H1 (cell line): ENCODE measurements at regions not wholly inside any gene's neighbourhood (a gene's known extent, or its start where the extent isn't known, plus 50 kb on each side); places are given as distances from the start of the nearest gene placed in this dataset.

ENCODE experiments used
- CTCF ChIA-PET: fragments of 300-600 bp; sonication (Branson Sonifier 250); formaldehyde crosslinking; loops from one replicate; lab custom pipeline; 2021; ENCODE audit not compliant: partially characterized antibody; lab: Charles Lee
- POLR2A ChIA-PET: fragments of 300-600 bp; sonication (Branson Sonifier 250); formaldehyde crosslinking; loops from one replicate; lab custom pipeline; 2021; ENCODE audit warnings: inconsistent platforms; ENCODE audit not compliant: partially characterized antibody; lab: Charles Lee
- DNase-seq, 2 experiments: peaks; one replicate each; pipeline versions ENCODE4 v3.0.0 to v3.0.0-alpha.2; 2010 to 2022; ENCODE audit warnings: low spot score in 2 of 2, low read depth in 1 of 2, mixed read lengths in 1 of 2
- FAIRE-seq: peaks from 2 replicates; lab custom pipeline; 2011; peaks lifted over from hg19 to GRCh38; lab: Jason Lieb, UNC
- H2AFZ ChIP-seq: 2 replicates; pipeline ENCODE4 v1.8.1; 2012; ENCODE audit warnings: low read length, inconsistent platforms
- H2AK5ac ChIP-seq: 2 replicates; pipeline ENCODE4 v1.6.1; 2013; ENCODE audit warnings: low read depth, low read length
- H2BK120ac ChIP-seq: replicated peaks from 2 replicates; pipeline ENCODE3; 2013; ENCODE audit warnings: low read depth, low read length, inconsistent platforms
- H2BK12ac ChIP-seq: 2 replicates; pipeline ENCODE4 v1.6.1; 2013; ENCODE audit warnings: low read depth, low read length
- H2BK15ac ChIP-seq: 2 replicates; pipeline ENCODE4 v1.6.1; 2013; ENCODE audit warnings: low read length
- H2BK20ac ChIP-seq: 2 replicates; pipeline ENCODE4 v1.6.1; 2013; ENCODE audit warnings: low read length
- H2BK5ac ChIP-seq: 2 replicates; pipeline ENCODE4 v1.6.1; 2013; ENCODE audit warnings: low read depth, low read length
- H3K14ac ChIP-seq: 2 replicates; pipeline ENCODE4 v1.6.1; 2013; ENCODE audit warnings: inconsistent platforms; ENCODE audit not compliant: insufficient read length
- H3K18ac ChIP-seq: 2 replicates; pipeline ENCODE4 v1.6.1; 2013; ENCODE audit warnings: low read length; ENCODE audit errors: extremely low read depth
- H3K23ac ChIP-seq: 2 replicates; pipeline ENCODE4 v1.6.1; 2013; ENCODE audit warnings: inconsistent platforms; ENCODE audit not compliant: insufficient read length
- H3K23me2 ChIP-seq: 2 replicates; pipeline ENCODE4 v1.6.1; 2013; ENCODE audit warnings: low read depth, low read length
- H3K27ac ChIP-seq: 2 replicates; pipeline ENCODE4 v1.6.1; 2011; ENCODE audit warnings: low read depth, low read length, inconsistent platforms
- H3K27me3 ChIP-seq, 4 experiments: replicated peaks in 1 of 4; 1 replicate in 1 of 4; 2 replicates in 3 of 4; pipeline versions ENCODE4 v1.6.1 to v1.8.1; 2011 to 2013; ENCODE audit warnings: low read length in 3 of 4, mild to moderate bottlenecking in 3 of 4, inconsistent platforms in 2 of 4, mixed read lengths in 2 of 4, moderate library complexity in 1 of 4; ENCODE audit not compliant: control insufficient read depth in 3 of 4, insufficient read depth in 3 of 4; ENCODE audit errors: extremely low read depth in 1 of 4
- H3K36me3 ChIP-seq, 4 experiments: 2 replicates each; pipeline versions ENCODE4 v1.6.1 to v1.8.1; 2011 to 2013; ENCODE audit warnings: mild to moderate bottlenecking in 4 of 4, low read length in 3 of 4, moderate library complexity in 2 of 4, control low read depth in 1 of 4, inconsistent platforms in 1 of 4; ENCODE audit not compliant: insufficient read depth in 4 of 4, control insufficient read depth in 2 of 4
- H3K4ac ChIP-seq: replicated peaks from 2 replicates; pipeline ENCODE3; 2013; ENCODE audit warnings: low read length, low read depth, mixed read lengths, inconsistent platforms; ENCODE audit not compliant: insufficient read length
- H3K4me1 ChIP-seq, 4 experiments: replicated peaks in 1 of 4; 1 replicate in 1 of 4; 2 replicates in 3 of 4; pipeline versions ENCODE4 v1.6.1 to v1.8.1; 2011 to 2013; ENCODE audit warnings: low read length in 3 of 4, inconsistent platforms in 2 of 4, mixed read lengths in 1 of 4; ENCODE audit not compliant: insufficient read depth in 4 of 4, control insufficient read depth in 3 of 4
- H3K4me2 ChIP-seq, 2 experiments: 2 replicates each; pipeline versions ENCODE4 v1.6.1 to v1.8.1; 2011 to 2013; ENCODE audit warnings: low read depth in 2 of 2, low read length in 2 of 2, control low read depth in 1 of 2, inconsistent platforms in 1 of 2, mild to moderate bottlenecking in 1 of 2; ENCODE audit not compliant: insufficient read depth in 1 of 2
- H3K4me3 ChIP-seq, 4 experiments: fragments of 200-600, 300-600 bp in 1 of 4; sonication (generic), shearing (Covaris generic), sonication (Bioruptor Twin) in 1 of 4; 2 replicates each; pipeline versions ENCODE4 v1.5.1 to v1.8.1; 2011 to 2016; ENCODE audit warnings: low read length in 4 of 4, low read depth in 3 of 4, control low read depth in 2 of 4, inconsistent platforms in 2 of 4, mild to moderate bottlenecking in 2 of 4, mixed read lengths in 1 of 4, moderate library complexity in 1 of 4; ENCODE audit not compliant: insufficient read depth in 2 of 4; ENCODE audit errors: extremely low read depth in 1 of 4
- H3K56ac ChIP-seq: replicated peaks from 2 replicates; pipeline ENCODE3; 2013; ENCODE audit warnings: low read depth, mild to moderate bottlenecking, mixed read lengths, low read length, inconsistent platforms; ENCODE audit not compliant: insufficient read length
- H3K79me1 ChIP-seq: 2 replicates; pipeline ENCODE4 v1.6.1; 2013; ENCODE audit warnings: low read depth, low read length, control low read depth
- H3K79me2 ChIP-seq, 2 experiments: 2 replicates each; pipeline versions ENCODE4 v1.6.1 to v1.8.1; 2012 to 2013; ENCODE audit warnings: low read length in 2 of 2, mild to moderate bottlenecking in 2 of 2, inconsistent platforms in 1 of 2; ENCODE audit not compliant: insufficient read depth in 2 of 2, control insufficient read depth in 1 of 2
- H3K9ac ChIP-seq, 4 experiments: replicated peaks in 1 of 4; 1 replicate in 1 of 4; 2 replicates in 3 of 4; pipeline versions ENCODE4 v1.6.1 to v1.8.1; 2011 to 2013; ENCODE audit warnings: low read depth in 3 of 4, low read length in 3 of 4, control low read depth in 2 of 4, mild to moderate bottlenecking in 2 of 4, moderate library complexity in 2 of 4, inconsistent platforms in 1 of 4; ENCODE audit errors: extremely low read depth in 1 of 4
- H3K9me3 ChIP-seq, 2 experiments: 2 replicates each; pipeline versions ENCODE4 v1.6.1 to v1.8.1; 2012 to 2013; ENCODE audit warnings: mild to moderate bottlenecking in 2 of 2, moderate library complexity in 2 of 2, control low read depth in 1 of 2, inconsistent platforms in 1 of 2, low read depth in 1 of 2, low read length in 1 of 2, mixed read lengths in 1 of 2; ENCODE audit not compliant: insufficient read depth in 2 of 2
- H4K20me1 ChIP-seq, 2 experiments: replicated peaks in 1 of 2; 2 replicates each; pipeline versions ENCODE3 to v1.8.1; 2011 to 2013; ENCODE audit warnings: inconsistent platforms in 2 of 2, low read length in 2 of 2, mild to moderate bottlenecking in 1 of 2; ENCODE audit not compliant: insufficient read depth in 2 of 2, control insufficient read depth in 1 of 2
- H4K5ac ChIP-seq: 2 replicates; pipeline ENCODE4 v1.6.1; 2013; ENCODE audit warnings: low read length, low read depth, mixed read lengths, inconsistent platforms; ENCODE audit not compliant: insufficient read length
- H4K8ac ChIP-seq: 2 replicates; pipeline ENCODE4 v1.8.0; 2013; ENCODE audit warnings: mild to moderate bottlenecking, moderate library complexity, low read length, inconsistent platforms; ENCODE audit not compliant: insufficient read depth; ENCODE audit errors: extremely low read depth
- H4K91ac ChIP-seq: replicated peaks from 2 replicates; pipeline ENCODE3; 2013; ENCODE audit warnings: low read length, mixed read lengths, inconsistent platforms; ENCODE audit not compliant: insufficient read length
- SP1 ChIP-seq: IDR thresholded peaks from 2 replicates; pipeline ENCODE4 v1.6.1; 2011; ENCODE audit warnings: low read depth, low read length
- ZNF274 ChIP-seq: IDR thresholded peaks from 2 replicates; pipeline ENCODE4 v1.7.0; 2012; ENCODE audit warnings: low read length, borderline replicate concordance; ENCODE audit errors: extremely low read depth
- WGBS, 2 experiments: shearing (Covaris generic) in 1 of 2; methylation state at CpG; one replicate each; pipeline versions ENCODE4 v1.1.6 to v1.1.7; 2013 to 2015; ENCODE audit warnings: low lambda C conversion rate in 2 of 2, mixed read lengths in 2 of 2, inconsistent platforms in 1 of 2, low coverage in 1 of 2, missing lambda C conversion rate in 1 of 2; ENCODE audit not compliant: insufficient replicate concordance in 2 of 2, insufficient coverage in 1 of 2, insufficient read length in 1 of 2; ENCODE audit errors: extremely low coverage in 1 of 2, missing lambda C conversion rate in 1 of 2; 5-methylcytosine and 5-hydroxymethylcytosine counted together

DNA sequence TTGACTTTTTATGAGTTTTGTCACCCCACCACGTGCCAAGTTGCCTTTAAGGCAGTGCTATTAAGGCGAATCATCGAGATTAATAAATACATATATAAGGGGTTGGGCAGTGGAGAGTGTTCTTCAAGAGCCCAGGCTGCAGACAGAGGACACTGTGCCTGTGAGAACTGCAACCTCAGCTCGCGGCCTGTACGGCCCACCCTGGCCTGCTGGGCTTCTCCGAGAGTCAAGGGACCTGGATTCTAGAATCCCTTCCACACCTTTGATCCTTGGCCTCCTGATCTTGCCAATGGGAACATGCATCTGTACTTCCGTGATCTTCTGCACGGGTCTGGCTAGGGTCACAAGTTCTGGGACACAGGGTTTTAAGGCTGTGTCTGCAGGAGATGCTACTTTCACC, 54.5 kb downstream of the IRX5 start:
- Histone ChIP-seq H3K4me2 (no peak overlapping the region), H3K4me1 (peaks cover 2 to 11% (median 9%) of the 10 kb centered on the region in 4 experiments; a peak in 5 of 7 replicates), H2BK12ac (no peak overlapping the region), H2AFZ (no peak overlapping the region; the same call in 1 of the 2 replicates), H3K4me3 (no peak overlapping the region), H3K56ac (no peak overlapping the region), H3K23ac (no peak overlapping the region), H3K9me3 (no peaks in the 10 kb centered on the region), H4K20me1 (no peaks in the 10 kb centered on the region), H3K79me2 (no peaks in the 10 kb centered on the region), H3K14ac (no peak overlapping the region), H3K4ac (no peak overlapping the region), H3K27me3 (no peaks in the 10 kb centered on the region), H4K91ac (no peak overlapping the region), H4K8ac (no peak overlapping the region), H2BK5ac (no peak overlapping the region), H3K27ac (no peak overlapping the region), H3K23me2 (no peaks in the 10 kb centered on the region), H2BK20ac (no peak overlapping the region), H2BK120ac (no peak overlapping the region), H3K79me1 (no peaks in the 10 kb centered on the region), H2BK15ac (no peak overlapping the region), H3K9ac (no peak overlapping the region), H3K36me3 (no peaks in the 10 kb centered on the region), H4K5ac (no peak overlapping the region), H3K18ac (no peak overlapping the region), H2AK5ac (no peak overlapping the region)
- ChIA-PET CTCF (no interaction called here), POLR2A (no interaction called here)
- DNase-seq (no peak), FAIRE-seq (no peak)
- WGBS, 2 experiments = 90% methylated on average over 9 of the region's 9 CpGs; no CpG with 5 or more reads in 1 of the 2 experiments
- TF ChIP-seq SP1 (no peak), ZNF274 (no peak)
